Stomach smooth muscle (tissue), 2 donors: ENCODE measurements at regions not wholly inside any gene's neighbourhood (a gene's known extent, or its start where the extent isn't known, plus 50 kb on each side); places are given as distances from the start of the nearest gene placed in this dataset.
A peak's percentile ranks its signal among the peaks of the same experiment; 100 is the strongest.

Experiments
- H3K27ac ChIP-seq: one replicate; pipeline ENCODE4 v1.7.0; 2013; ENCODE audit warnings: mild to moderate bottlenecking, low read length, inconsistent platforms
- H3K27me3 ChIP-seq, 2 donors: one replicate each; pipeline ENCODE4 v1.7.0; 2013; ENCODE audit warnings: low read length in 2 of 2; ENCODE audit not compliant: insufficient read depth in 2 of 2, control insufficient read depth in 1 of 2
- H3K36me3 ChIP-seq, 2 donors: one replicate each; pipeline ENCODE4 v1.7.0; 2013; ENCODE audit warnings: low read length in 2 of 2; ENCODE audit not compliant: control insufficient read depth in 2 of 2, insufficient read depth in 2 of 2
- H3K4me1 ChIP-seq: one replicate; pipeline ENCODE4 v1.7.0; 2013; ENCODE audit warnings: low read length; ENCODE audit not compliant: control insufficient read depth, insufficient read depth
- H3K4me3 ChIP-seq, 2 donors: one replicate each; pipeline ENCODE4 v1.7.0; 2013; ENCODE audit warnings: low read length in 2 of 2
- H3K9ac ChIP-seq, 2 donors: one replicate each; pipeline ENCODE4 v1.7.0; 2013; ENCODE audit warnings: low read length in 2 of 2, mild to moderate bottlenecking in 1 of 2
- H3K9me3 ChIP-seq, 2 donors: one replicate each; pipeline ENCODE4 v1.7.0; 2013; ENCODE audit warnings: low read length in 2 of 2; ENCODE audit not compliant: control insufficient read depth in 2 of 2
- donor health status: healthy.
- donor health status: Pancreatic carcinoma.

DNA sequence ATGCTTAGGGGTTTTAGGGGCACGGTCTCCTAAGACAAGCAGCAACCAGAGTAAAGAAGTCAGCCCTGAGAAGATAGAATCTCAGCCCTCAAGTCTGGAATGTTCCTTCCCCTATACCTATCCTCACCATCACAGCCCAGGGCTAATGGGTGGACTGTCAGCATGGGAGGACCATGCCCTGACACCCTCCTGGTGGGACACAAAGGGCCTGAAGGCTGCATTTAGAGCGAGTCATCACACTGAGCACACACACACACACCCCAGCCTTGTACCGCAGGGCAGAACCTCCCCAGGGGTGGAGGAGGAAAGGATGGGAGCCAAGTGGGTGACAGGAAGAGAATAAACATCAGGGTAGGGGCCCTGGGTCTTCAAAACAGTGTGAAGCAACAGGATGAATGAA lies 174.8 kb upstream of the SERP2 start:
- Histone ChIP-seq H3K9me3 (no peaks in the 10 kb centered on the region), H3K9ac (no peak overlapping the region), H3K4me1 (peaks cover 12% of the 10 kb centered on the region), H3K4me3 (no peak overlapping the region), H3K27ac (no peak overlapping the region), H3K36me3 (no peaks in the 10 kb centered on the region), H3K27me3 (no peaks in the 10 kb centered on the region)

DNA sequence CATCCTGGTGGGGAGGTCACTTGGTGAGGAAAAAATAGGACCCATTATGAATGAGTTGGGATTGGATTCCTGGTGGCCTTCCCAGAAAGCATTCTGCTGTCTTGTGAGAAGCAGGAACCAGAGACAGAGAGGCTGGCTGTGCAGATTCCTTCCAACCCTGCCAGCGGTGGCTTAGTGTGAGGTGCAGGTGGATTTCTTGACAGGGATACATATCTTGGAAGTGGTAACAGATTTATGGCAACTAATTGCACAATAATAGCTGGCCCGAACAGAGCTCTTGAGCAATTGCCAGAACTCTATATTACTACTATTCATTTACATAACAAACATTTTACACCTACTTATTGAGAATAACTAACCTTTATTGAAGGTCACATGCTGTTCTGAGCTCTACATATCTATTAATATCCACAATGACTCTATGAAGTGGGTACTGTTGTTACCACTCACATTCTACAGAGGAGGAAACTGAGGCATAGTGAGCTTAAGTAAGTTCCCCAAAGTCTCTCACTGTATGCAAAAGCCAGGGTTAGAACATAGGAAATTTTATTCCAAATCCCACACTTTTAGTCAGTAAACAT lies 173.9 kb upstream of the SERP2 start:
- Histone ChIP-seq H3K4me1 (peaks cover 12% of the 10 kb centered on the region), H3K4me3 (no peak overlapping the region), H3K27me3 (no peaks in the 10 kb centered on the region), H3K9ac (no peak overlapping the region), H3K27ac (no peak overlapping the region), H3K36me3 (no peaks in the 10 kb centered on the region), H3K9me3 (no peaks in the 10 kb centered on the region)

GRCh38 chr13:44206434-44206833 lies 167.2 kb upstream of the SERP2 start:
- Histone ChIP-seq H3K36me3 (no peaks in the 10 kb centered on the region), H3K27ac (no peak overlapping the region), H3K4me1 (peaks cover 11% of the 10 kb centered on the region), H3K27me3 (no peaks in the 10 kb centered on the region), H3K9ac (no peak overlapping the region), H3K4me3 (no peak overlapping the region), H3K9me3 (peaks cover 0 to 4% of the 10 kb centered on the region in 2 donors)

DNA sequence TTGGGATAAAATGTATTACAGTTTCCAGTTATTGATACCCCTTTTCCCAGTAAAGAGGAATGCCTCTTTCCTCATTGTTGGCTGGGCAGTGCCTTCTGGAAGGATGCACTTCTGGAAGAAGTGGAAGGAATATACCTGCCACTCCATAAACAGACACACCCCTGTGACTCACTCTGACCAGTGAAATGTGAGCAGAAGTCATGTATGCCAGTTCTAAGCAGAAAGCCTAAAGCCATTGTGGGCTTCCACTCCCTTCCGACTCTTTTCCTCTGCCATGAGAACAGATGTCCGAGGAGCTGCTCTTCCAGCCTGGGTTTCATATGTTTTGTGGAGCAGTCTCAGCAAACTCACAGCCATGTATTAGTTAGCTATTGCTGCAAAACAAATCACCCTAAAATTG lies 166.1 kb upstream of the SERP2 start:
- Histone ChIP-seq H3K4me1 (peaks cover 18% of the 10 kb centered on the region), H3K27ac (no peak overlapping the region), H3K9me3 (peaks cover 0 to 4% of the 10 kb centered on the region in 2 donors), H3K9ac (no peak overlapping the region), H3K36me3 (no peaks in the 10 kb centered on the region), H3K4me3 (no peak overlapping the region), H3K27me3 (no peaks in the 10 kb centered on the region)

GRCh38 chr13:44210525-44210924 lies 163.1 kb upstream of the SERP2 start:
- peak overlapping the region in 1 of 2 donors; percentile 17 for H3K4me3 ChIP-seq
- H3K4me1 ChIP-seq = peaks cover 24% of the 10 kb centered on the region
- H3K9ac ChIP-seq = no peak overlapping the region

DNA sequence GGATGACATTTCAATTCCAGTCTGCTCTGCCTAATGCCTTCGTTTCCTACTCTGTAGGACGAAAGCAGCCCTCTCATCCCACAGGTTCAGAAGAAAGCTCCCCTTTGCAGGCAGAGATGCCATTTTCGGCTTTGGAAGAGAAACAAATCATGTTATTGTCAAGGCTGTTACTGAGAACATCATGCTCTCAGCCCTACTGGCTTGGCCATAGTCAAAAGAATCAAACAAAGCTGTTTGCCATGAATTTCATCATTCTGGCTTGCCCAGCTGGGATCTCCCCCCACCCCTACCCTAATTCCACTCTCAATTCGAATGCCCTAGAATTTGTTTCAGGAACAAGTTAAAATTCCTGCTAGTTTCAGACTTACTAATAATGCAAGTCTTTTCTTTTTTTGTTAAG lies 162.3 kb upstream of the SERP2 start:
- H3K9me3 ChIP-seq = peaks cover 0 to 2% of the 10 kb centered on the region in 2 donors
- peak overlapping the region in 1 of 2 donors; percentile 7 for H3K9ac ChIP-seq
- H3K36me3 ChIP-seq = no peaks in the 10 kb centered on the region
- no peaks in the 10 kb centered on the region for H3K27me3 ChIP-seq
- H3K4me3 ChIP-seq = peak overlapping the region in 1 of 2 donors; percentile 17
- peak overlapping the region; percentile 53 for H3K27ac ChIP-seq
- peaks cover 24% of the 10 kb centered on the region for H3K4me1 ChIP-seq

More at GRCh38 chr13:44210525-44210924, 163.1 kb upstream of the SERP2 start:
- Histone ChIP-seq H3K9me3 (peaks cover 0 to 4% of the 10 kb centered on the region in 2 donors), H3K27me3 (no peaks in the 10 kb centered on the region), H3K27ac (peak overlapping the region; percentile 53), H3K36me3 (no peaks in the 10 kb centered on the region)

DNA sequence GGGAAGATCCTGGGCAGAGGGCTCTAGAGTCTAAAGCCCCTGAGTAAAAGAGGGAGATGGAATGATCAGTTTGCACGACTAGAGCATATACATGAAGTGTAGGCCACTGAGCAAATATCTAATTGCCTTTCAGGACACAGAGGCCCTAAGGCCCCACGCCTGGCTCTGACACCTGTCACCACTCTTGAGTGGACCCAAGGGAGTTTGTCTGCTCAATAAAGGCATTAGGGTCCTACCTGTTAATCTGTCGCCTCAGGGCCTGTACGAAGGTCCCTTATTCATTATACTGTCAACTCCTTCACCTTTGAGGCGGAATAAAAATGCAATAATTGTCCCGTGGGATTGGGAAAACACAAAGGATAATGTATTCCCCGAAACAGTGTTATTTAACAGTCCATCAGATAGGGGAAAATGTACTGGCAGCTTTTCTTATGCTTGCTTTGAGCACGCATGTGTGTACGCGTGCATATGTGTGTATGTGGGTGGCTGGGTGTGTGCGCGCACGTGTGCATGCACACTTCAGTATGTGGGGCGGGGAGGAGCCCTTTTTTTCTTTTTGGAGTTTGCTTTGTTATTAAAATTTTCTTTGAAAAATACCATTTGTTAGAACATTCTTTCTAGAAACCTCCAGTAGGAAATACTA lies 161.8 kb upstream of the SERP2 start:
- H3K36me3 ChIP-seq = no peaks in the 10 kb centered on the region
- no peaks in the 10 kb centered on the region for H3K27me3 ChIP-seq
- peak overlapping the region; percentile 53 for H3K27ac ChIP-seq
- no peak overlapping the region for H3K4me3 ChIP-seq
- H3K9ac ChIP-seq = no peak overlapping the region
- peaks cover 24% of the 10 kb centered on the region for H3K4me1 ChIP-seq
- H3K9me3 ChIP-seq = peaks cover 0 to 2% of the 10 kb centered on the region in 2 donors

- Histone ChIP-seq H3K4me1 (peaks cover 24% of the 10 kb centered on the region), H3K27me3 (no peaks in the 10 kb centered on the region), H3K27ac (no peak overlapping the region), H3K9me3 (peaks cover 0 to 2% of the 10 kb centered on the region in 2 donors), H3K36me3 (no peaks in the 10 kb centered on the region), H3K4me3 (no peak overlapping the region), H3K9ac (peak overlapping the region in 1 of 2 donors; percentile 13)
Measured at GRCh38 chr13:44212633-44213396, 160.8 kb upstream of the SERP2 start.

- Histone ChIP-seq H3K27me3 (no peaks in the 10 kb centered on the region), H3K9ac (no peak overlapping the region), H3K36me3 (no peaks in the 10 kb centered on the region), H3K27ac (peak overlapping the region; percentile 69), H3K4me3 (peak overlapping the region in 1 of 2 donors; percentile 24), H3K4me1 (peaks cover 21% of the 10 kb centered on the region), H3K9me3 (no peaks in the 10 kb centered on the region)
Measured at GRCh38 chr13:44218501-44219240, 155.0 kb upstream of the SERP2 start.
